ENCODE measurements at regions not wholly inside any gene's neighbourhood (a gene's known extent, or its start where the extent isn't known, plus 50 kb on each side); places are given as distances from the start of the nearest gene placed in this dataset.

GRCh38 chr5:6048746-6049145, 329.6 kb downstream of the MED10 start:
- Histone ChIP-seq H3K9me1 (replicated peaks; ENCODE audit: control insufficient read depth, extremely low read depth, insufficient read depth, low read length) (no peaks in the 10 kb centered on the region), H3K27me3 (ENCODE audit: control insufficient read depth in 2 of 2, insufficient read depth in 2 of 2, low read length in 2 of 2) (no peaks in the 10 kb centered on the region), H3K79me2 (ENCODE audit: control insufficient read depth, insufficient read depth, low read length) (no peaks in the 10 kb centered on the region), H3K27ac (ENCODE audit: insufficient read depth, low read depth, low read length) (no peak overlapping the region), H3K36me3 (ENCODE audit: control insufficient read depth in 2 of 2, extremely low read depth in 1 of 2, insufficient read depth in 2 of 2, low read length in 2 of 2) (no peaks in the 10 kb centered on the region), H3K4me1 (ENCODE audit: control insufficient read depth, extremely low read depth, insufficient read depth, low read length) (no peaks in the 10 kb centered on the region), H4K20me1 (replicated peaks; ENCODE audit: control insufficient read depth, extremely low read depth, insufficient read depth, low read length) (no peaks in the 10 kb centered on the region), H3K4me2 (ENCODE audit: insufficient read depth, low read length) (no peak overlapping the region), H3K4me3 (replicated peaks in 1 of 3; ENCODE audit: insufficient read depth in 1 of 3, low read depth in 1 of 3, low read length in 3 of 3) (no peak overlapping the region), H3K9ac (replicated peaks; ENCODE audit: extremely low read depth, insufficient read depth, low read length) (no peak overlapping the region), H3K9me3 (replicated peaks; ENCODE audit: control insufficient read depth, insufficient read depth, low read length) (no peaks in the 10 kb centered on the region), H2AFZ (ENCODE audit: low read depth, low read length) (no peak overlapping the region)
- TF ChIP-seq FOS (IDR thresholded peaks at IDR 0.05; ENCODE audit: borderline replicate concordance, insufficient read depth, low read length) (no peak), MYC (IDR thresholded peaks at IDR 0.05; ENCODE audit: low read depth, low read length) (no peak), GATA2 (IDR thresholded peaks at IDR 0.05; ENCODE audit: insufficient read depth, insufficient read length, low read depth, low read length) (no peak), CTCF (IDR thresholded peaks at IDR 0.05; ENCODE audit: extremely low read depth in 1 of 2, insufficient read depth in 1 of 2, low read depth in 1 of 2, low read length in 2 of 2) (no peak), POLR2A (IDR thresholded peaks at IDR 0.05; ENCODE audit: low read depth, low read length) (no peak), MAX (IDR thresholded peaks at IDR 0.05; ENCODE audit: insufficient read depth, insufficient read length) (no peak), POLR2AphosphoS5 (IDR thresholded peaks at IDR 0.05; ENCODE audit: insufficient read depth, low read depth, low read length) (no peak), EZH2 (IDR thresholded peaks at IDR 0.05; ENCODE audit: borderline replicate concordance, low read depth, low read length, severe bottlenecking) (no peak), JUN (IDR thresholded peaks at IDR 0.05; ENCODE audit: borderline replicate concordance, insufficient read depth, insufficient read length, low read depth) (no peak)
- no TSS peak for BruUV-seq (replicated peaks)
- CTCF ChIA-PET = no interaction called here
- DNase-seq (ENCODE audit: low read depth, low spot score) = no peak
- POLR2A ChIA-PET = no interaction called here
- no peak for FAIRE-seq
- intact Hi-C loops (cut with micrococcal nuclease) (no loop called here), dilution Hi-C loops (cut with MboI; ENCODE audit: extremely low pct_ligation_motif_present, low sequenced_read_pairs) (no loop called here)
